Medulla oblongata (tissue), 1 donor: ENCODE measurements at regions not wholly inside any gene's neighbourhood (a gene's known extent, or its start where the extent isn't known, plus 50 kb on each side); places are given as distances from the start of the nearest gene placed in this dataset.

Experiments used
- DNase-seq: peaks from one replicate; pipeline ENCODE4 v3.0.0-alpha.2; 2015; ENCODE audit errors: extremely low spot score

- no peak for DNase-seq
Measured at GRCh38 chr9:7871977-7872730, 72.6 kb upstream of the DMAC1 start.

GRCh38 chr9:7869340-7869739 lies 69.8 kb upstream of the DMAC1 start:
- DNase-seq = no peak

- DNase-seq = no peak
Measured at GRCh38 chr9:7862170-7862569, 62.6 kb upstream of the DMAC1 start.

- no peak for DNase-seq
Measured at GRCh38 chr9:7861086-7861485, 61.5 kb upstream of the DMAC1 start.

- DNase-seq = no peak
Measured at GRCh38 chr9:7860335-7860709, 60.7 kb upstream of the DMAC1 start.

GRCh38 chr9:7859701-7860334 lies 60.2 kb upstream of the DMAC1 start:
- DNase-seq = no peak

- DNase-seq = no peak
Measured at GRCh38 chr9:7858166-7858565, 58.6 kb upstream of the DMAC1 start.

- no peak for DNase-seq
Measured at GRCh38 chr9:7854763-7855162, 55.2 kb upstream of the DMAC1 start.
